Motor neuron (in vitro differentiated cells): ENCODE measurements at regions not wholly inside any gene's neighbourhood (a gene's known extent, or its start where the extent isn't known, plus 50 kb on each side); places are given as distances from the start of the nearest gene placed in this dataset.

Experiments
- ATAC-seq, 8 experiments: fragments of 200-7000 bp; cut with Tn5 transposase; replicated peaks in 6 of 8; 2 replicates each; pipeline ENCODE4 v1.8.0; 2021; ENCODE audit warnings: mild to moderate bottlenecking in 8 of 8, moderate library complexity in 8 of 8
- H3K27ac ChIP-seq, 2 donors: fragments of 250-450 bp; sonication (Bioruptor Pico); 2 replicates each; pipeline ENCODE4 v1.9.0; 2021; ENCODE audit warnings: antibody characterized with exemption in 2 of 2, mild to moderate bottlenecking in 2 of 2, moderate library complexity in 1 of 2
- H3K4me1 ChIP-seq, 2 donors: fragments of 250-450 bp; sonication (Bioruptor Pico); replicated peaks in 1 of 2; 2 replicates each; pipeline ENCODE4 v1.6.1; 2021; ENCODE audit warnings: antibody characterized with exemption in 2 of 2, mild to moderate bottlenecking in 2 of 2, moderate library complexity in 1 of 2
- H3K4me3 ChIP-seq, 5 donors: fragments of 250-450 bp; sonication (Bioruptor Pico); 2 replicates each; pipeline ENCODE4 v1.9.0; 2021; ENCODE audit warnings: antibody characterized with exemption in 5 of 5, mild to moderate bottlenecking in 5 of 5, moderate library complexity in 4 of 5
- WGBS, 10 experiments: fragments of 450-650 bp; shearing (Covaris generic); methylation state at CpG; one replicate each; pipeline ENCODE4 v1.0.0; 2022; 5-methylcytosine and 5-hydroxymethylcytosine counted together
- in situ Hi-C, 9 experiments: fragments of 400-800 bp; cut with MboI; loops; one replicate each; pipeline ENCODE4 v1.15.0; 2021; ENCODE audit warnings: low sequenced_read_pairs in 9 of 9, low pct_unique_long_range_greater_than_20kb in 2 of 9; ENCODE audit not compliant: unreplicated experiment in 9 of 9

- Histone ChIP-seq H3K27ac (no peak overlapping the region), H3K4me1 (peaks cover 15 to 24% of the 10 kb centered on the region in 2 donors), H3K4me3 (no peak overlapping the region)
- WGBS, 10 experiments = 33 to 100% (median 85%) methylated on average over 1 to 3 of the region's 4 CpGs; no CpG with 5 or more reads in 2 of the 10 experiments
- in situ Hi-C loops = no loop called here
- no peak for ATAC-seq
Observed at GRCh38 chr4:81629366-81629765, 157.7 kb upstream of the RASGEF1B start.

GRCh38 chr4:81628489-81628888 lies 156.8 kb upstream of the RASGEF1B start:
- Histone ChIP-seq H3K27ac (no peak overlapping the region), H3K4me3 (no peak overlapping the region), H3K4me1 (peaks cover 15 to 24% of the 10 kb centered on the region in 2 donors)
- 31 to 100% (median 67%) methylated on average over 1 to 3 of the region's 3 CpGs for WGBS, 10 experiments
- in situ Hi-C loops = no loop called here
- ATAC-seq = no peak

- Histone ChIP-seq H3K4me3 (no peak overlapping the region), H3K4me1 (peaks cover 13 to 15% of the 10 kb centered on the region in 2 donors), H3K27ac (no peak overlapping the region)
- WGBS, 10 experiments = 80 to 100% (median 100%) methylated on average over 1 to 2 of the region's 2 CpGs; no CpG with 5 or more reads in 3 of the 10 experiments
- in situ Hi-C loops = no loop called here
- no peak for ATAC-seq
Observed at GRCh38 chr4:81627590-81627989, 155.9 kb upstream of the RASGEF1B start.

GRCh38 chr4:81626851-81627250 lies 155.1 kb upstream of the RASGEF1B start:
- Histone ChIP-seq H3K27ac (no peak overlapping the region), H3K4me1 (peaks cover 6 to 8% of the 10 kb centered on the region in 2 donors), H3K4me3 (no peak overlapping the region)
- no peak for ATAC-seq
- 30 to 100% (median 80%) methylated on average over 1 to 4 of the region's 5 CpGs; no CpG with 5 or more reads in 5 of the 10 experiments for WGBS, 10 experiments
- in situ Hi-C loops = no loop called here

- H3K4me1 ChIP-seq = no peaks in the 10 kb centered on the region
- no peak overlapping the region for H3K27ac ChIP-seq
- no peak for ATAC-seq
- in situ Hi-C loops = no loop called here
- no peak overlapping the region for H3K4me3 ChIP-seq
- WGBS, 10 experiments = 69 to 100% (median 87%) methylated on average over 2 to 4 of the region's 4 CpGs
Observed at GRCh38 chr4:81625422-81626417, 154.0 kb upstream of the RASGEF1B start.

GRCh38 chr4:81623434-81623833 lies 151.7 kb upstream of the RASGEF1B start:
- H3K4me1 ChIP-seq = no peaks in the 10 kb centered on the region
- ATAC-seq = no peak
- H3K4me3 ChIP-seq = no peak overlapping the region
- in situ Hi-C loops = no loop called here
- WGBS, 10 experiments = 10 to 86% (median 50%) methylated on average over 1 to 2 of the region's 2 CpGs; no CpG with 5 or more reads in 3 of the 10 experiments
- H3K27ac ChIP-seq = no peak overlapping the region

- no peak overlapping the region for H3K4me3 ChIP-seq
- no peaks in the 10 kb centered on the region for H3K4me1 ChIP-seq
- in situ Hi-C loops = no loop called here
- peak in 2 of 8 experiments; percentile 66 to 71 for ATAC-seq
- no peak overlapping the region for H3K27ac ChIP-seq
Observed at GRCh38 chr4:81622474-81623184, 150.9 kb upstream of the RASGEF1B start.

GRCh38 chr4:81622028-81622427 lies 150.3 kb upstream of the RASGEF1B start:
- H3K4me1 ChIP-seq = no peaks in the 10 kb centered on the region
- WGBS, 10 experiments = 0 to 80% (median 60%) methylated on average over 1 to 3 of the region's 3 CpGs

GRCh38 chr4:81621490-81621889 lies 149.8 kb upstream of the RASGEF1B start:
- Histone ChIP-seq H3K27ac (no peak overlapping the region), H3K4me3 (no peak overlapping the region), H3K4me1 (no peaks in the 10 kb centered on the region)
- WGBS, 10 experiments = 0 to 71% (median 21%) methylated on average over 1 to 2 of the region's 2 CpGs; no CpG with 5 or more reads in 2 of the 10 experiments
- ATAC-seq = no peak
- in situ Hi-C loops = no loop called here

More at GRCh38 chr4:81622028-81622427, 150.3 kb upstream of the RASGEF1B start:
- H3K27ac ChIP-seq = no peak overlapping the region
- no peak overlapping the region for H3K4me3 ChIP-seq
- in situ Hi-C loops = no loop called here
- no peak for ATAC-seq

- 0 to 100% (median 25%) methylated on average over 1 of the region's 1 CpG; no CpG with 5 or more reads in 3 of the 10 experiments for WGBS, 10 experiments
Observed at GRCh38 chr4:81620442-81620841, 148.7 kb upstream of the RASGEF1B start.

GRCh38 chr4:81617545-81617944 lies 145.8 kb upstream of the RASGEF1B start:
- 17 to 100% (median 73%) methylated on average over 1 of the region's 1 CpG; no CpG with 5 or more reads in 2 of the 10 experiments for WGBS, 10 experiments
- Histone ChIP-seq H3K4me1 (no peaks in the 10 kb centered on the region), H3K27ac (no peak overlapping the region), H3K4me3 (no peak overlapping the region)
- no peak for ATAC-seq
- in situ Hi-C loops = no loop called here

More at GRCh38 chr4:81620442-81620841, 148.7 kb upstream of the RASGEF1B start:
- H3K4me1 ChIP-seq = no peaks in the 10 kb centered on the region
- no peak overlapping the region for H3K4me3 ChIP-seq
- ATAC-seq = peak in 3 of 8 experiments; percentile 36 to 95 (median 95)
- H3K27ac ChIP-seq = no peak overlapping the region
- in situ Hi-C loops = no loop called here

- WGBS, 10 experiments = 39 to 100% (median 92%) methylated on average over 2 to 3 of the region's 3 CpGs
- H3K4me3 ChIP-seq = no peak overlapping the region
- no peak overlapping the region for H3K27ac ChIP-seq
- in situ Hi-C loops = no loop called here
- no peaks in the 10 kb centered on the region for H3K4me1 ChIP-seq
- no peak for ATAC-seq
Observed at GRCh38 chr4:81611221-81611620, 139.5 kb upstream of the RASGEF1B start.

GRCh38 chr4:81609844-81610243 lies 138.1 kb upstream of the RASGEF1B start:
- peak in 2 of 8 experiments; percentile 11 to 49 for ATAC-seq
- no peak overlapping the region for H3K27ac ChIP-seq
- WGBS, 10 experiments = 27 to 100% (median 83%) methylated on average over 1 to 2 of the region's 2 CpGs
- in situ Hi-C loops = no loop called here
- peaks cover 7 to 9% of the 10 kb centered on the region in 2 donors for H3K4me1 ChIP-seq
- no peak overlapping the region for H3K4me3 ChIP-seq
